Astrocyte of the hippocampus (primary cell): ENCODE measurements at regions not wholly inside any gene's neighbourhood (a gene's known extent, or its start where the extent isn't known, plus 50 kb on each side); places are given as distances from the start of the nearest gene placed in this dataset.
A peak's percentile ranks its signal among the peaks of the same experiment; 100 is the strongest.
"Not testable (repeated sequence)": the region's sequence is repeated elsewhere in the genome, so short reads cannot be mapped to it uniquely, and the experiment has no call there.

Source experiments
- DNase-seq: peaks from one replicate; pipeline ENCODE4 v3.0.0; 2011; ENCODE audit warnings: low read depth, low spot score

DNA sequence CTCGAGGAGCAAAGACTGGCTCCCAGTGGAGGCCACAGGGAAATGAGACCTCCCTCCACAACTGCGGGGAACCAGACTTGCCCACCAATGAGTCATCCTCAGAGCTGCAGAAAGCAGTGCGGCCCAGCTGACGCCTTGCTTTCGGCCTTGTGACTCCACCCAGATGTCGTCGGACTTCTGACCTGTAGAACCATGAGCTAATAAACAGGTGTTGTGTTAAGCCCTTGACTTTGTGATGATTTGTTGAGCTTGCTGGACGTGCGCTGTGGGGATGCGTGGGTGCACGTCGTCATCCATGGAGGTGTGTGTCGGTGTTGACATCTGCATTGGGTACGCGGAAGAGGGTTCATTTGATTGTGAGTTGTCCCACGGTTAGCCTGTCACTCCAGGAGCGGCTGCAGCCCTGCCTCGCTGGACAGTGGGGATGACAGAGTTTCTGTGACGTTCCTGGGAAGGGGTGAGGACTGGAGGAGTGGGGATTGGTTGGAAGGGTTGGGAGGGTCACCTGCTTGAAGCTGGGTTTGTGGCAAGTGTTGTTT is 154.1 kb downstream of the SH3BP4 start:
- DNase-seq: peak; percentile 59

DNA sequence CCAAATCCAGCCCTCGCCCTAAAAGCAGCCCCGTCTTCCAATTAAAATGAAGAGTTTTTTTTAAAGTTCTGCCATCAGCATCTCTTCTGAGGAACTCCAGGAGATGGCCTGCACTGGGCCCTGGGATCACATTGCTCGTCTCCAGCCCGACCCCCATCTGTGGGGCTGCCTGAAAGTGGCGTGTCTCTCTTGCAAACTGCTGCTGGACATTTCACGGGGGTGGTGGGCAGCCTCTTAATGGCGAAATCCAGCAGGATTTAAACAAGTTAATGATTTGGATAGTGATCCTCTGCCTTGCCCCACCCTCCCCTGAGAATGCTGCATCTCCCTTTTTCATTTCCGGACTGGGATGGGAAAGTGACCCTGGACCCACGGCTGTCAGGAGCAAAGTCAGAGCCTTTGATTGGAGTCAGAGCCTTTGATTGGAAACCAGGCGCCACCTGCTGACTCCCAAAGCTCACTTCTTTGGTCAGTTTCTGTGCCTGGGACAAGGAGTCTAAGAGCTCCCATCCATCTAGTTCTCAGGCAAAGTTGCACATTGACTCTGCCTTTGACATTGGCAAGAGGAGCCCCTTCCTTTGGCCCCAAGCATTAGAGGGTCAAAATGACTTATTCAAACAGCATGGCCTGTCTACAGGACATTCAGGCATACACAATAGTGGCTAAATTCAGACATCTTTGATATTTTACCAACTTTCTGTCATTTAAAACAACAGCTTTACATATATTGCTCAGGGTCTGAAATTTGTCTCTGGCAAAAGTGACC is 155.2 kb downstream of the SH3BP4 start:
- peak; percentile 87 for DNase-seq

DNA sequence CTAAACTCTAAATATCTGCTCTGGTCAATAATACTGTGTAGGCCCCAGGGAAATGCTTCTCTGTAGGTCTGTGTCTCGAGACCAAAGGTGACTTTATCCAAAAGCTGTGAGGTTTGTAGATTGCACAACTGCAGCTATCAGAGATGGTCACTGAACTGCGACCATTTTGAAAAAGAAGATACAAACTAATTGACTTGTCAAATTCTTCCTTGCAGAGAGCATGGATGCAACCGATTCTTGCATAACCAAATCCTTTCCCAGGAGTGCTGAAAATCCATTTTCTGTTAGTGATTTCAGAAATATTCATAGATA is 155.8 kb downstream of the SH3BP4 start:
- DNase-seq: no peak

DNA sequence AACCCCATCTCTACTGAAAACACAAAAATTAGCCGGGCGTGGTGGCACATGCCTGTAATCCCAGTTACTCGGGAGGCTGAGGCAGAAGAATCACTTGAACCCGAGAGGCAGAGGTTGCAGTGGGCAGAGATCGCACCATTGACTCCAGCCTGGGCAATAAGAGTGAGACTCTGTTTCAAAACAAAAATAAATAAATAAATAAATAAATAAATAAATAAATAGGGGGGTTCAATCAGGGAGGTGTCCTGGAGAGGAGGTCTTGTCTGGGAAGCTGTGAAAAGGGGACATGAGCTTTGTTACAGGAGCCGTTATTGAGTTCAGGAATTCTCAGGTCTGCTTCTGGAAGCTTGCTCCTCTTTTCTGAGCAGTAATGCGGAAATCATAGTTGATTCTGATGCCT is 157.7 kb downstream of the SH3BP4 start:
- DNase-seq: not testable (repeated sequence)

DNA sequence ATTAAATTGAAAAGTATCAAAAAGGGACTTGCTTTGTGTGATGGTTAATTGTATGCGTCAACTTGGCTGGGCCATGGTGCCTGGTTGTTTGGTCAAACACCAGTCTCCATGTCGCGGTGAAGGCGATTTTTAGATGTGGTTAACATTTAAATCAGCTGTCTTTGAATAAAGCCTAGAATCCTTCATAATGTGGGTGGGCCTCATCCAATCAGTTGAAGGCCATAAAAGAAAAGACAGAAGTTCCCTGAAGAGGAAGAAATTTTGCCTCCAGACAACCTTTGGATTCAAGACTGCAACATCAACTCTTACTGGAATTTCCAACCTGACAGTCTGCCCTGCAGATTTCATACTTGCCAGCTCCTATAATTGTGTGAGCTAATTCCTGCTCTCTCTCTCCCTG is 160.5 kb downstream of the SH3BP4 start:
- no peak for DNase-seq

DNA sequence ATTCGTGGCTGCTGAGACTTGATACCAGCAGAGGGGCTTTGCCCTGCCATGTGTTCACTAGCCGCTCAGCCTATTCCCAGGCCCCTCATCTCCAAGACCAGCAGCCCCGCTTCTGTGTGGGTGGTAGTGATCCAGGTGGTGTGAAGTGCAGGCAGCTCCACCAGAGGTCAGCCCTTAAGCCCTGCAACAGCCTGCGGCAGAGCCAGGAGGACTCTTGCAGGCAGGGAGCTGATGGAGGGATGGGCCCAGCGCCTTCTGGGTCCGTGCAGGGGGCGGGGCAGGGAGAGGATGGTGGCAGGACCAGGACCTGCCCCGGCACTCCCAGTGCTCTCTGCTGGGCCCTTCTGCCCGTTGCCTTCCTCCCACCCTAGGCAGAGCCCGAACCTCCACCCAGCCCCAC is 162.0 kb downstream of the SH3BP4 start:
- DNase-seq: no peak

DNA sequence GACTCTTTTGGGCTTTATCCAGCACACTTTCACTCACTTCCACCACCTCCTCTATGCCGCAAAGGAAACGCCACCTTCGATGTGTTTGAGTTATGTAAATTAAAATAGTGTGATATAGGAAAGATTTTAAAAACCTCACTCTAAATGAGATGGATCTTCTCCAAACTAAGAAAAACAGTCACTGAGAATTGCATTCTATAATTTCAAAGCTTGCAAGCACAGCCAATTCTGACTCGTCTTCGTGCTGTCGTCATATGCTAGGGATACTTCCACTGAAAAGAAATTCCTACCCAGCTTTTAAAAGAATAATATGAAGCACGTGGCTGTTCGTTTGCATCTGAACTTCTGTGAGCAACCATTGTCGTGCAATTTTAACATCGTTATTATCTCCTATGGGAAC is 162.5 kb downstream of the SH3BP4 start:
- DNase-seq: no peak

DNA sequence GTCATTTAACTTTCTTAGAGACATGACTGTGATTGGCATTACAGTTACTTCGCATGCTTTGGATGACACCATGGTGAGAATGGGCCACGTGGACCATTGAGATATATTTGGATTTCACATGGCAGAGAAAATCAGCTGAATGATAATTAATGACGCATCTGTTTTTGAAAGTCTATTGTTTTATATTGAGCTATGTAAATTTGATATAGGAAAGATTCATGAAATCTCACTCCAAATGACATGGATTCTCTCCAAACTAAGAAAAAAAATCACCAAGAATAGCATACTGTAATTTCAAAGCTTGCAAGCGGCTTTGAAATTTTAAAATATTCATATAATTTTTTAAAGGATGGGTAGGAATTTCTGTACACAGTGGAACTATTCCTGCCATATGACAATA is 163.7 kb downstream of the SH3BP4 start:
- DNase-seq: no peak

DNA sequence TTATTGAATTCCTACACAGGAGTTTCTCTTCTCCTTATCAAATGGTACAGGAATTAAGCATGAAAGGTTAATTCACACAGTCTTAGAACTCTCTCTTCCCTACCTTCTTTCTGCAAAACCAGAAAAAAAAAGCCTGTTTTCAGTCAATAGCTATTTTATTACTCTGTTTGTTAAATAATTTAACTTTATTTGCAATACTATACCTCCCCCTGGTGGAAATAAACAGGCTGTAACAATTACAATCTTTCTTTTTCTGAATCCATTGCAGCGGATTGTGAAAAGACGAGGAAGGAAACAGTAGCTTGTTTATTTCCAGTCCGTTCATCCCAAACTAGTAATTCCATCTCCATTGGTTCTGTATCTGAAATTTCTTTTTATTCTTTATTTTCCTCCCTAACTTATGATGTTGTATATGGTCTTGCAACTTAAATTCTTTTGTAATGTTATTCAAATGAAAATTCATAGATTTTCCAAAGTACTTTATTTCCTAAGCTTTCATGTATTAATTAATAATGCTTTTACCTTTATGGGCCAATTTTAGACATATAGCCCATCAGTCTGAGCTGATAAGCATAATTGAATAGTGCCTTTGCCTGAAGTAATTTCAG is 165.2 kb downstream of the SH3BP4 start:
- peak; percentile 67 for DNase-seq

DNA sequence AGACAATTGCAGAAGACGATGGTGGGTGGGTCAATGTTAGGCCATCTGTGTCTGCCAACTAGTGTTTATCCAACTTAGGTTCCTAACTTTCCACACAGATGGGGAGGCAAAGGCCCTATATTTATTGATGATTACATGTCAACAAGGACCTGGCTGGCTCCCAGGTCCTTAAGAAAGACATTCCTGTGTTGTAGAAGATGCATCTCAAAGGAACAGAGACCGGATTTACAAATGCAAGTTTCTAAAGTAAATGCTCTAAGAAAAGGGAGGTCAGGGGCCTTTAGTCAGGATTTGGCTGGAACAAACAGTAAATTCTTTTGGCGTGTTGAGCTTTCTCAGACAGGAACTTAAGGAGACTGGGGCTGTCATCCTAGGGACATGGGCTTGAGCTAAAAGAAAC is 175.0 kb downstream of the SH3BP4 start:
- no peak for DNase-seq

DNA sequence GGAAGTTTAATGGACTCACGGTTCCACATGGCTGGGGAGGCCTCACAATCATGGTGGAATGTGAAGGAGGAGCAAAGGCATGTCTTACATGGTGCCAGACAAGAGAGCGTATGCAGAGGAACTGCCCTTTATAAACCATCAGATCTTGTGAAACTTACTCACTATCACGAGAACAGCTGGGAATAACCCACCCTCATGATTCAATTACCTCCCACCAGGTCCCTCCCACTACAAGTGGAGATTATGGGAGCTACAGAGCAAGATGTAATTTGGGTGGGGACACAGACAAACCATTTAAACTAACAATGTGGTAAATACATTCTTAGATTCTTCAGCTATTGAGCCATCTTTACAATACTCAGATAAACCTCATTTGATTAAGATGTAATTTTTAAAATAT is 176.1 kb downstream of the SH3BP4 start:
- DNase-seq: no peak

DNA sequence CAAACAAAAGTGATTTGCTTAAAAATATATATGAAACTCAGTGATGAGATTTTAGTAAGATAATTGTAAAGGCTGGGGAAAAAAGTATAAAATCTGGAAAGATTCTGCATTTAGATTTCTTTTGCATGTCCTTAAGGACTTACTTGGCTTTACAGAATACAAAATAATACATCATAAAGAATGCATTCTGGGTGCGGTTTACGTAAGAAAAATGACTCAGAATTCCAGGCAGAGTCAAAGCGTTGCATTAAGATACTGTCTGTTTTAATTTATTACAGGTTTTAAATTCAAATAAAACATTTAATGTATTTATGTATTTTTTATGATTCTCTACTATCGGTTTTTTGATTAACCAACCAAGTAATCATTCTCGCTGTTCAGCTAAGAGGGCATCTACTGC is 178.0 kb downstream of the SH3BP4 start:
- DNase-seq: no peak

DNA sequence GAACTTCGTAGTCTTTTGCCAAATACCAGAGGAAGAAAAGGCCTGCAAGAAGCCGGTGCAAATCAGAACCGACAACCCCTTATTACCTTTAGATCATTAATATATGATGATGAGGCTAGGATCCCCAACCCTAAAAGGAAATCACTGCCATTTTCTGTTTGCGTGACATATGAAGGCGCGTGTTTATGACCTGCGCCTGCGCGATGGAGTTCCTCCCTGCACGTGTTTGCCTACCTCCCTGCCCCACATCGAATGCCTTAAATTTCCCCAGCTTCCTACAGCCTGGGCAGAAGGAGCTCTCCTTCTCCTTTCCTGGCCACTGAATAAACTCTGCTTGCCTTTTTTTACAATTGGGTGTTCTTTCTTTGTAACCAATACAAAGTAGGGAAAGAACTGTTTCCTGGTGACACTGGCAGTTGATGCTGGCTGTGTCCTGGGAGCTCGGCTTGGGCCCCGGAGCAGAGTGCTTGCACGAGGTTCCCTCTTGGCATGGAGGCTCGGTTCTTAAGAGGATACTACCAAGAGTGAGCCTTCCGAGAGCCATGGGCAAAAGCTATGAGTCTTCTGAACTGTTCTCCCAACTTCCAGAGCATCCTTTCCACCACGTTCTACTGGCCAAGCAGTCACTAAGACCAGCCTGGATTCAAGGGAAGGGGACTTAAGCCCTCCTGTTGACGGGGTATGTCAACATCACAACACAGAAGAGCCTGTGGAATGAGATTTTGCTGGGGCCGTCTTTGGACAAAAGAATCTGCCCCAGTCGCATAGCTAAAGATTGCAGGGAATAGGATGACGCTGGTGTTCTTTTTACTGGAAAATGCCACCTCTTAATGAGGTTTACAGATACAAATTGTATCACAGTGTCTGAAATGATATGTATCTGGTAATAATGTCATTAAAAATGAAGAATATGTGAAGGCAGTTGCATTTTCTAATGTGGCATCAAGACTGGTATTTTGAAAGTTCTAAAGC is 179.8 kb downstream of the SH3BP4 start:
- DNase-seq: no peak

DNA sequence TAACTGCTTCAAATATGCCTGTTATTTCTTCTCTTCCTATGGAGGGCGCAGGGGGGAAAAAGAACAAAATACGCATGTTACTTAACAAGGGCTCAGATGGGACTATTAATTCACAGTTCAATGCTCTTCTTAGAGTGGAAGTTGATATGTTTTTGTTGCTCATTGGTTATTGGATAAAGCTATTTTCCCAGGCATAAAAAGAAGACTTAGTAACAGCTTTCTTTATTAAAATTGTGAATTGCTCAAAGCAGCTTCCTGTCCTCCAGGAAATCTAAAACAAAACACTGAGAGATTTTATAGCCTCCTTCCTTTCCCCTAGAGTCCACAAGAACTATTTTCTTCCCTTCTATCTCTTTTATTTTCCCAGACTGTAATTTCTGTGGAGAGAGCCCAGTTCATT is 180.8 kb downstream of the SH3BP4 start:
- DNase-seq: no peak

DNA sequence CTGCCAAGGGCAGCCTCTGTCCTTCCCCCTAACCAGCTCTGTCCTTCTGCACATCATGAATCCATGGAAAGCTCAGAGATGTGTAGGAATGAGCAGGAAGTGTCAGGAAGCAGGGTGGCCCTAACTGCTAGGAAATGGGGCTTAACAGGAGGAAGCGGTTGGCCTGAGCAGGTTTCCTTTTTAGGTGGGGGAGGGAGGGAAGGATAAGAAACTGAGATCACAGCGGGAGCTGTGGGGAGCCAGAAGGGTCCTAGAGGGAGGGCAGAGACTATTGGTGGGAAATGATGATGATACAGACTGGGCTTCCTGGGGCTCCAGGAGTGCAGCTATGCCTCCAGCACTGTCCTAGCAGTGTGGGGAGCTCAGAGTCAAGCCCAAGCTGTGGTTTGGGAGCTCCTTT is 182.0 kb downstream of the SH3BP4 start:
- DNase-seq: no peak

DNA sequence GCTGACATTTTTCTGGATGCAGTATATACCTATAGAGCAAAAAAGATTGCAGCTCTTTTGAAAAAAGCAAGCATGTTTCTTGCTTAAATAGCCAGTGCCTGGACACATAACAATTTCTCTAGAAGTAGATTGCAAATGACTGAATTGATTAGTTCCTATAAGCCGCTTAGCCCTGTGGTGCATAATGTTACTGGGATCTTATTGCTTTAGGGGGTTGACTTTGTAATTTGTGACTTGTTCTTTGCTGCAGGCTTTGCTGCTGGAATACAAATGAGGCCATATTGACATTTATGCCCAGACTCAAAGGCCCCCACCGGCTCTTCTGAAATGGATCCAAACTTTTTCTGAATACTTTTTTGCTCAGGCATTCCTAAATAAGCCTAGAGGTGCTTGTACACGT is 182.6 kb downstream of the SH3BP4 start:
- no peak for DNase-seq

DNA sequence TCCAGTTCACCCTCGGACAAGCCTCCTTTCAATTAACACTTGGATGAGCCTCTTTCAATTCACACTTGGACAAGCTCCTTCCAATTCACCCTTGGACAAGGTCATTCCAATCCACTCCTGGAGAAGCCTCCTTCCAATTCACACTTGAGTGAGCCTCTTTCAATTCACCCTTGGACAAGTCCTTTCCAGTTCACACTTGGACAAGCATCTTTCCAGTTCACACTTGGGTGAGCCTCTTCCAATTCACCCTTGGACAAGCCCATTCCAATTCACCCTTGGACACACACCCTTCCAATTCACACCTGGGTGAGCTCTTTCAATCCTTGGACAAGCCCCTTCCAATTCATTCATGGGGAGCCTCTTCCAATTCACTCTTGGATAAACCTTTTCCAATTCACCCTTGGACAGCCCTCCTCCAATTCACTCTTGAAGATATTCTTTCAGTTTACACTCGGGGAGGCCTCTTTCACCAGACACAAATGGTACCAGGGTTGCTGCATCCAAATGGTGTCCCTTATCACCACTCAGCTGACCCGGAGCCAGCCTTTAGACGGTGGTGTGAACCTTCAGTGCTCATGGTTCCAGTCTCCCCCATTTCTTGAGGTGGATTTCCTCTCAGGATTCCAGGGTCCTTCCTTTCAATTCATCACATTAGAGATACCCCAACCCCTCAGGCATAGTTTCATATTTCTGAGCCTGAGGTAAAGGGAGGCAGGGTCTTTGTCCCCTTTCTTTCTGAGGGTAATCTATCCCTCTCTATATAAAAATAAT is 183.6 kb downstream of the SH3BP4 start:
- no peak for DNase-seq

DNA sequence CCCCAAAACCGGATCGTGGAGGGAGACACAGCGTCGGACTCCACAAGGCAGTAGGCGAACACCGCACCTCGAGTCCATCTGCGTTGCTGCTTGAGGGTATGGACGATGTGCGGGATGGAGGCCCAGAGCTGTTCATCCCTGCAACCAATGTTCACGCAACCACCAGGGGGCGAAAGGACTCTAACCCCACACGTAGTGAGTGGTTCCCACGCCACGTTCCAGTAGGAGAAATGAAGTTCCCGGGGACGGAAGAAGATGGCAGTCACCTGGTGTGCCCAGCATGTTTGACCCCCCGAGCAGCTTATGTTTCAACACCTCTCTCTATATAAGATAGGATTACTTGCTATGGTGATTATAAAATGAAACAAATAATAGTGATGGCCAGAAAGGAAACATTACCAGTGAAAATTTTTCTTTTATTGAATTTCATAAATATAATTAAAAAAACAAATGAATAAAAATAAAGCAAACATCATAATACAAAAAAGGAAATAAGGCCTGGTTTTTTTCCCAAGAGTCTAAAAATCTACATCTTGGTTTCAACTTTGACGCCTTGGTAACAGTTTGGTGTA is 184.3 kb downstream of the SH3BP4 start:
- peak; percentile 87 for DNase-seq

DNA sequence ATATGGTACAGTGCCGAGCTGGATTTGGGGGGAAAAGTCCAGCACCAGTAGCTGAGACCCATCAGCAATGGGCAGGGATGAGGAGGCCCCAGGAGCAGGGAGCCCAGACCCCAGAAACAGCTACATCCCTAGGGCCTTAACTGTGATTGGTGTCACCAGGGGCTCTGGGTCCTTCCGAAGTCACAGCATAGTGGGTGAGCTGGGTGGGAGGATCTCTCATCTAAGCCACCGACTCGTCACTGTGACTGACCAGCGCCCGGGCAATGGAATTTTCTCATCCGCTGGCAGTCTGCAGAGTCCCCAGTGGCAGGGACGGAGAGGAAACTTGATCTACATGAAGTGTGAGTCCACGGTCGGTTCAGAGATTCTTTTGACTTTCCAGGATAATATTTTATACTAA is 186.5 kb downstream of the SH3BP4 start:
- no peak for DNase-seq

DNA sequence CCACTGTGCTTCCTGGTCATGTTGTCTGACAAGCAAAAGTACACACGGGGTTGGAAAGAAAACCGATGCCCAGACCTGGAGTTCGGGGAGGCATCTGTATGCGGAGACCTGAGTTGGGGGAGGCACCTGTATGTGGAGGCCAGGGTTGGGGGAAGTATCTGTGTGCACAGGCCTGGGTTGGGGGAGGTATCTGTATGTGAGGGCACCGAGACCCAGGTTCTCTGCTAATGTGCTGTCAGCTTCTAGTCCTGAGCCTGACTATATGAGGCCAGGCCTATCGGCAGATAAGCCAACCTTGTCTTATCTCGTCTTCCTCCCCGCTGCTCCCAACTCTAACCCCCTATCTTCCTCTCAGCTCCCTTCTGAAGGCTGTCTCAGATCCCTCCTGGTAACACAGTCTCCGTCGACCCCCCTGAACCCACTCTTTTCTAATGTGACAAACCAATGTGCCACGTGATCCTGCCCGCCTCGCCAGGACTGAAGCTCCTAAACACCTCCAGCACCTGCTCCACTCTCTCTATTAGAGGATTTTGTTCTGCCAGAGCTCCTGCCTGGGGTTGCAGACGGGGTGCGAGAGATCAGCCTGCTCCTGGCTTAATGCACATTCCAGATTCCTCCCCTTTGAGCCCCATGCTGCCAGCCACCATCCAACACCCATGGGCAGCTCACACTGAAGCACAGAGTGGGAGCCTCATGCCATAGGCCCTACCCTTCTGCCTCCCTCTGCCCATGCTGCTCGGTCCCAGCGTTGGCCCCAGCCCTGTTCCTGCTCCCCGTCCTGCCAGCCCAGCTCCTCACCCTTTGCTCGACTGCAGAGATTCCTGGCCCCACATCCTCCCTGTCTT is 188.4 kb downstream of the SH3BP4 start:
- DNase-seq: no peak

DNA sequence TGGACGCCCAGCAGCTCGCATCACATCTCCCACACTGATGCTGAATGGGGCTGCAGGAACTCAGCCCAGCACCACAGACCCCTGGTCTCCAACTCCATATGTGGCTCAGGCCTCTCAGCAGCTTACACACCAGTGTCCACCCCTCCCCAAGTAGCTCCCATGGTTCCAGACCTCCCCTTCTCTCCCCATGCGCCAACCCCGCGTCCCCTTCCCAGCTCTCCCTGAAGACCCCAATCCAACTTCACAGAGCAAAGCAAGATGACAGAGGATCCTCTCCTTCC is 188.9 kb downstream of the SH3BP4 start:
- DNase-seq: no peak
